C4-2B (cell line): ENCODE measurements at regions not wholly inside any gene's neighbourhood (a gene's known extent, or its start where the extent isn't known, plus 50 kb on each side); places are given as distances from the start of the nearest gene placed in this dataset.

Experiments used
- CTCF ChIP-seq: fragments of 450-650 bp; conservative IDR thresholded peaks from 2 replicates; pipeline ENCODE4 v1.5.1; 2017; ENCODE audit warnings: mild to moderate bottlenecking
- ZFX ChIP-seq: fragments of 450-650 bp; IDR thresholded peaks from 2 replicates; pipeline ENCODE4 v1.6.1; 2017

GRCh38 chr5:18985171-18985758 is 1002.7 kb downstream of the CDH18 start:
- TF ChIP-seq CTCF (no peak), ZFX (no peak)
